GM13976 (cell line): ENCODE measurements at regions not wholly inside any gene's neighbourhood (a gene's known extent, or its start where the extent isn't known, plus 50 kb on each side); places are given as distances from the start of the nearest gene placed in this dataset.

Source experiments
- DNase-seq: peaks from one replicate; pipeline ENCODE4 v3.0.0; 2012; ENCODE audit warnings: low spot score
- in situ Hi-C: fragments of 300-500 bp; cut with MboI; formaldehyde crosslinking; loops from one replicate; pipeline ENCODE4 v1.12.0; 2022; ENCODE audit warnings: low sequenced_read_pairs, mixed read lengths, inconsistent platforms; ENCODE audit not compliant: unreplicated experiment
- TF ChIP-seq, protein P1 (sequence below): IDR thresholded peaks from 2 replicates; pipeline ENCODE4 v1.5.1; 2012; ENCODE audit warnings: borderline replicate concordance, mild to moderate bottlenecking; ENCODE audit not compliant: insufficient read depth; ENCODE audit errors: extremely low read depth, missing control alignments, control extremely low read depth

DNA sequence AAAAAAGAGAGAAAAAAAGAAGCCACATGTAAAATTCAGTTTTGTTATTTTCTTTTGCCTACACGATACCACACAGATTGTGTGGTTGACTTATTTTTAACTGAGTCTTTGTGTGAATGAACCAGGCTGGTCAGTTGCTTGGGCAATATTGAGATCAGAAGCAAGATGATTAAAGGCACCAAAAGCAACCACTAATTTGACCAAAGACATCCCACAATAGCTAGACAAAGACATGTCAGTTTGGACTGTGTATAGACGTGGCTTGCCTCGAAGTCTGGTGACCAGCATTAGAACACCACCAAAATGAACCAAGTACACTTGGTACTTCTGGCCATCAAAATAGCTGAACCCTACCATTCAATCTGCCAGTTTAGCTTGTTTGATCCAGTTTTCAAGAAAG lies 340.6 kb upstream of the TBX3 start:
- in situ Hi-C loops = no loop called here
- TF ChIP-seq, protein P1, sequence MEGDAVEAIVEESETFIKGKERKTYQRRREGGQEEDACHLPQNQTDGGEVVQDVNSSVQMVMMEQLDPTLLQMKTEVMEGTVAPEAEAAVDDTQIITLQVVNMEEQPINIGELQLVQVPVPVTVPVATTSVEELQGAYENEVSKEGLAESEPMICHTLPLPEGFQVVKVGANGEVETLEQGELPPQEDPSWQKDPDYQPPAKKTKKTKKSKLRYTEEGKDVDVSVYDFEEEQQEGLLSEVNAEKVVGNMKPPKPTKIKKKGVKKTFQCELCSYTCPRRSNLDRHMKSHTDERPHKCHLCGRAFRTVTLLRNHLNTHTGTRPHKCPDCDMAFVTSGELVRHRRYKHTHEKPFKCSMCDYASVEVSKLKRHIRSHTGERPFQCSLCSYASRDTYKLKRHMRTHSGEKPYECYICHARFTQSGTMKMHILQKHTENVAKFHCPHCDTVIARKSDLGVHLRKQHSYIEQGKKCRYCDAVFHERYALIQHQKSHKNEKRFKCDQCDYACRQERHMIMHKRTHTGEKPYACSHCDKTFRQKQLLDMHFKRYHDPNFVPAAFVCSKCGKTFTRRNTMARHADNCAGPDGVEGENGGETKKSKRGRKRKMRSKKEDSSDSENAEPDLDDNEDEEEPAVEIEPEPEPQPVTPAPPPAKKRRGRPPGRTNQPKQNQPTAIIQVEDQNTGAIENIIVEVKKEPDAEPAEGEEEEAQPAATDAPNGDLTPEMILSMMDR = no peak
- DNase-seq = no peak

DNA sequence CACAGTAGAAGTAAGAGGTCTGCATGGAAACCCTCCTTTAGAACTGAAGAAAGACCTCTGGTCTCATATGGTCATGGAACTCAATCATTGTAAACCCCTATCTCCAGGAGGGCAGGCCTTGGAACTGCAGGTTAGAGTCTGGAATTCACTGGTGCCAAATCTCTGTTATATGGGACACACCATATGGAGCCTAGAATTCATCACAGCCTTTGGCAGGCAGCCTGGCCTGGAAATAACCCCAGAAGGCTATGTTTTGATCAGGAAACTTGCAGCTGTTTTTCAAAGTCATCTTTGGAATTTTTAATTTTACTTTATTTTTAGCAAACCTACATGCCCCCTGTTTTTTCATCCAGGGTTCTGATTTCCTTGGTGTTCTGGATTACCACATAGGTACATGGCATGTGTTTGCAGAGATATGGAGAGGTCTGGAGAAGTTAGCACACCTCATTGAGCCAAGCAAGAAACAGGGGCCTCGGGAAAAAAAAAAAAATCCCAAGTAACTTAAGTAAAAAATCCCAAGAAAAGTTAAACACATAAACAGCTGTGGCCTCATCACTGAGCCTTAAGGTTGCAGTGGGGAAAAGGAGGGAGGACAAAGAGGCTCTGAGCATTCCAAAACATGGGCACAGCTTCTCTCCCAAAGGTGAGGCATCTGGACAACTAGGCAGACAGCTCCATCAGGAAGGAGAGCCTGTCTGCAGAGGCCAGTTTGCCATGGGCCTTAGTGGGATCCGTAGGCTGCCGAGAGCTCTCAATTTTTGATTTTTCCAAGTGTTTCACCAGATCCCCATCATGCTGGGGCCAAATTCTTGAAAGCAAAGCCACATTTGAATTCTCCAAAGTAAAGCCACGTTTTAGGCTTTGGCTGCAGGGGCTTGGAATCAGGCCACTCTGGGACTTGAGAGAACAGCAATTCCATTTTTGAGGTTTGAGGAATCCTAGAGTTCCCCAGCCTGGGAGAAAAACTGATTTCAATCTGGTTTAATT lies 339.6 kb upstream of the TBX3 start:
- in situ Hi-C loops = no loop called here
- DNase-seq = no peak
- TF ChIP-seq, protein P1 = no peak

DNA sequence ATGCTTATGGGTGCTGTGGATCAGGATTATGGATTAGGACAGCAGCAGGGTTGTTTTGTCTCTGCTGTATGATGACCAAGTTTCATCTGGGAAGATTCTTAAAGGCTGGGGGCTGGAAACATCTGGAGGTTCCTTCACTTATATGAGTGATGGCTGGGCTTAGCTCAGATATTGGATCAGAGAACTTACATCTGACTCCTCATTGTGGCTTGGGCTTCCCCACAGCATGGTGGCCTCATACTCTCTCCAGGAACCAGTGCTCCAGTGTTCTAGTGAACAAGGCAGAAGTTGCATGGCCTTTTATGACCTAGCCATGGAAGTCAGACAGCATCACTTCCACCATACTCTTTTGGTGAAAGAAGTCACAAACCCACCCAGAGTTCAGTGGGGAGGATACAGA lies 336.1 kb upstream of the TBX3 start:
- in situ Hi-C loops = no loop called here
- DNase-seq = no peak

DNA sequence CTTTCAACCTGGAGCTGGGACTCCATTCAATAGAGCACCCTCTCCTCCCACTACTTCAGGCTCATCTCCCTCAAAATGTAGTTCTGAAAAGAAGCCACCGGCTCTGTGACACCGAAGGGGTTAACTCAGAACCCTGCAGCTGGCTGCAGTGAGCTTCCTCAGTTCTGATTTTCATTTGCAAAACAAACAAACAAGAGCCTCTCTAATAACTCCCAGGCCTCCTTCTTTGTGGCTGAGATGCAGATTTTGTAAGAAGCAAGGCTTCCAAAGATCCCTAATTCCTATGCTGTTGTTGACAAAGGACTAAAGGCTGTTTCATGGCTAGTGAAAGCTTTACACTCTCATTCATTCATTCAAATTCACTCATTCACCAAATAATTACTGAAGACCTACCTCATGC lies 333.4 kb upstream of the TBX3 start:
- DNase-seq = no peak
- TF ChIP-seq, protein P1 = no peak
- in situ Hi-C loops = no loop called here

More for the DNA sequence above, 336.1 kb upstream of the TBX3 start:
- TF ChIP-seq, protein P1 = no peak

DNA sequence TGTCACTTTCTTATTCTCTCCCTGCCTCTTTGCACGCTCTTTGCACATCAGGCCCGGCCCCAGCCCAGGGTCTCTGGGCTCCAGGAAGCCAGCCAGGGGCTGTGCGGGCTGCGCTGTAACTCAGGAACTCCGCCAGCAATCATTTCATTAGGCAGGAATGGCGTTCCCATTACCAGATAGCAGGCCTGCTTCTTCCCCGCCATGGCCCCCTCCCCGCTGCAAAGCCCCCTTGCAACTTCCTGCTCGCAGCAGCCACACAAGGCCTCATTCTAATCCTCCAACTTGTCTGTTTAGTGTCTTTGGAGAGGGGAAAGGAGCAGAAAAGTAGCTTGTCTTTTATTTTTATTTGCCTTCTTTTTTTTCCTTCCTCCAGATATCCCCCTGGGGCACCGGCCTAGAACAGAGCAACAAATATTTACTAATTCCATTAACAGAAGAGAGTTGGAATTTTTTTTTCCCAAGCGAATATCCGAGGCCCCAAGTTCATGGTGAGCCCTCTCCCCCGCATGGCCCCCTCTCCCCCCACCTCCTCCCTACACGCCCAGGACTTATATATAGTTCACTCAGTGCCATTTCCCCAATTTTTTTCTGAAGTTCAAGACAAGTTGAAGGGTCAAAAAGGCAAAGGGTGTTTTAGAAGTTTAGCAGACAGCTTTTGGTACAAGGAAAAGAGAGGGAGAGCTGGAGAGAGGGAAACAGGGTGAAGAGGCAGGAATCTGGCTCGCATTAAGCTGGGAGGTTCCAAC lies 329.4 kb upstream of the TBX3 start:
- TF ChIP-seq, protein P1 = no peak
- in situ Hi-C loops = no loop called here
- DNase-seq = no peak

DNA sequence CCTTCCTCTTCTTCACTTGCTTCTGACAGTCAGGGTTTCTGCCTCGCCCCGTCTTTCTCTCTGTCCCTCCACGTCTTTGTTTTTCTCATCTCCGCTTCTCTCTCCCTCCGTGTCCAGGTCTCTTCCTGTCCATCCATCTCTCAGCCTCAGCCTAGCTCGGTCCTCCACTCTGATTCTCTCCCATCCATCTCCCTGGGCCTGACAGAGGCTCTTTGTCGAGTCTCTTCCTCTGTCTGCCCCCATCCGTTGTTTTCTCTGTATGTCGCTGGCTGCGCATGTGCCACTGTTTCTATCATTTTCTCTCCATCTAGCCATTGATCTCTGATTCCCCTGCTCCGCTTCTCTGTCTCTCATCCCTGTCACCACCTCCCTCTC lies 328.9 kb upstream of the TBX3 start:
- TF ChIP-seq, protein P1 = no peak
- in situ Hi-C loops = no loop called here
- DNase-seq = no peak
